HPDE6-E6E7 (cell line): ENCODE measurements at regions not wholly inside any gene's neighbourhood (a gene's known extent, or its start where the extent isn't known, plus 50 kb on each side); places are given as distances from the start of the nearest gene placed in this dataset.
"Not testable (repeated sequence)": the region's sequence is repeated elsewhere in the genome, so short reads cannot be mapped to it uniquely, and the experiment has no call there.

Source experiments
- DNase-seq: peaks from one replicate; pipeline ENCODE4 v3.0.0; 2011; ENCODE audit warnings: missing footprints; ENCODE audit errors: extremely low spot score

GRCh38 chr5:131107128-131107527 is 57.9 kb downstream of the HINT1 start:
- DNase-seq, result no peak

- no peak for DNase-seq
These were observed 60.8 kb downstream of the HINT1 start for GRCh38 chr5:131104169-131104808.

GRCh38 chr5:131096774-131097710 is 68.0 kb downstream of the HINT1 start:
- DNase-seq, result no peak

- DNase-seq, result not testable (repeated sequence)
These were observed 69.5 kb downstream of the HINT1 start for GRCh38 chr5:131095561-131095960.

GRCh38 chr5:131084436-131084835 is 80.6 kb downstream of the HINT1 start:
- no peak for DNase-seq

- no peak for DNase-seq
These were observed 83.1 kb downstream of the HINT1 start for GRCh38 chr5:131081913-131082488.

- DNase-seq, result no peak
These were observed 83.7 kb downstream of the HINT1 start for GRCh38 chr5:131081374-131081773.

- DNase-seq, result no peak
These were observed 85.8 kb downstream of the HINT1 start for GRCh38 chr5:131079232-131079631.

- no peak for DNase-seq
These were observed 96.0 kb downstream of the HINT1 start for GRCh38 chr5:131068893-131069643.

GRCh38 chr5:131068076-131068475 is 97.0 kb downstream of the HINT1 start:
- no peak for DNase-seq

GRCh38 chr5:131067636-131068035 is 97.4 kb downstream of the HINT1 start:
- no peak for DNase-seq

- no peak for DNase-seq
These were observed 100.2 kb downstream of the HINT1 start for GRCh38 chr5:131064669-131065371.

- no peak for DNase-seq
These were observed 122.9 kb downstream of the HINT1 start for GRCh38 chr5:131042021-131042789.

GRCh38 chr5:131023498-131023865 is 141.6 kb downstream of the HINT1 start:
- DNase-seq, result no peak

GRCh38 chr5:131022811-131023497 is 142.1 kb downstream of the HINT1 start:
- no peak for DNase-seq

- DNase-seq, result no peak
These were observed 143.4 kb downstream of the HINT1 start for GRCh38 chr5:131021646-131022045.

- no peak for DNase-seq
These were observed 145.3 kb downstream of the HINT1 start for GRCh38 chr5:131019601-131020315.

GRCh38 chr5:131019111-131019510 is 145.9 kb downstream of the HINT1 start:
- no peak for DNase-seq

- no peak for DNase-seq
These were observed 156.7 kb downstream of the HINT1 start for GRCh38 chr5:131008329-131008728.
